ENCODE measurements at regions not wholly inside any gene's neighbourhood (a gene's known extent, or its start where the extent isn't known, plus 50 kb on each side); places are given as distances from the start of the nearest gene placed in this dataset.

DNA sequence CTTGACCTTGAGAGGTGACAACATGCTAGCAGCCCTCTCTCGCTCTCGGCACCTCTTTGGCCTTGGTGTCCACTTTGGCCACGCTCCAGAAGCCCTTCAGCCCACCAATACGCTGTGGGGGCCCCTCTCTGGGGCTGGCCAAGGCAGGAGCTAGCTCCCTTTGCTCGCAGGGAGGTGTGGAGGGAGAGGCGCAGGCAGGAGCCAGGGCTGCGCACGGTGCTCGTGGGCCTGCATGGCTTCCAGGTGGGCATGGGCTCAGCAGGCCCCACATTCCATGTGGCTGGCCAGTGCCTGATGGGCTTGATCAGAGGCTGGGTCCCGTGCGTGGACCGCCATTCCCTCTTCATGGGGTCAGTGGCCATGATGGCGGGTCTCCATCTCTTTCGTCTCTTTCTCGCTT is 1237.0 kb upstream of the USP15 start:
- no peak for DNase-seq
- H3K27ac ChIP-seq: no peak overlapping the region
- peaks cover 0 to 13% (median 7%) of the 10 kb centered on the region in 3 donors for H3K9me3 ChIP-seq
- WGBS, 2 donors: 86 to 96% methylated on average over 6 to 8 of the region's 15 CpGs
- H3K4me3 ChIP-seq: no peak overlapping the region
- H3K36me3 ChIP-seq: no peaks in the 10 kb centered on the region
- intact Hi-C loops (cut with DNase I): no loop called here
- no peaks in the 10 kb centered on the region for H3K27me3 ChIP-seq
- no peak for TF ChIP-seq POLR2A (IDR thresholded peaks at IDR 0.05)
- TF ChIP-seq, protein P1, sequence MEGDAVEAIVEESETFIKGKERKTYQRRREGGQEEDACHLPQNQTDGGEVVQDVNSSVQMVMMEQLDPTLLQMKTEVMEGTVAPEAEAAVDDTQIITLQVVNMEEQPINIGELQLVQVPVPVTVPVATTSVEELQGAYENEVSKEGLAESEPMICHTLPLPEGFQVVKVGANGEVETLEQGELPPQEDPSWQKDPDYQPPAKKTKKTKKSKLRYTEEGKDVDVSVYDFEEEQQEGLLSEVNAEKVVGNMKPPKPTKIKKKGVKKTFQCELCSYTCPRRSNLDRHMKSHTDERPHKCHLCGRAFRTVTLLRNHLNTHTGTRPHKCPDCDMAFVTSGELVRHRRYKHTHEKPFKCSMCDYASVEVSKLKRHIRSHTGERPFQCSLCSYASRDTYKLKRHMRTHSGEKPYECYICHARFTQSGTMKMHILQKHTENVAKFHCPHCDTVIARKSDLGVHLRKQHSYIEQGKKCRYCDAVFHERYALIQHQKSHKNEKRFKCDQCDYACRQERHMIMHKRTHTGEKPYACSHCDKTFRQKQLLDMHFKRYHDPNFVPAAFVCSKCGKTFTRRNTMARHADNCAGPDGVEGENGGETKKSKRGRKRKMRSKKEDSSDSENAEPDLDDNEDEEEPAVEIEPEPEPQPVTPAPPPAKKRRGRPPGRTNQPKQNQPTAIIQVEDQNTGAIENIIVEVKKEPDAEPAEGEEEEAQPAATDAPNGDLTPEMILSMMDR (IDR thresholded peaks at IDR 0.05): no peak
- no peaks in the 10 kb centered on the region for H3K4me1 ChIP-seq

DNA sequence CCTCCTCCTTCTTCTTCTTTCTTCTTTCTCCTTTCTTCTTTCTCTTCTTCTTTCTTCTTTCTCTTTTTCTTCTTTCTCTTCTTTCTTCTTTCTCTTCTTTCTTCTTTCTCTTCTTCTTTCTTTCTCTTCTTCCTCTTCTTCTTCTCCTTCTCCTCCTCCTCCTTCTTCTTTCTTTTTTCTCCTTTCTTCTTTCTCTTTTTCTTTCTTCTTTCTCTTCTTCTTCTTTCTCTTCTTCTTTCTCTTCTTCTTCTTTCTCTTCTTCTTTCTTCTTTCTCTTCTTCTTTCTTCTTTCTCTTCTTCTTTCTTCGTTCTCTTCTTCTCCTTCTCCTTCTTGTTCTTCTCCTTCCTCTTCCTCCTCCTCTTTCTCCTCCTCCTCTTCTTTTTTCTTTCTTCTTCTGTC is 1230.7 kb upstream of the USP15 start:
- H3K36me3 ChIP-seq: no peaks in the 10 kb centered on the region
- no peak overlapping the region for H3K4me3 ChIP-seq
- TF ChIP-seq POLR2A (IDR thresholded peaks at IDR 0.05): no peak
- TF ChIP-seq, protein P1 (IDR thresholded peaks at IDR 0.05): no peak
- H3K4me1 ChIP-seq: no peaks in the 10 kb centered on the region
- 57 to 63% methylated on average over 1 of the region's 1 CpG for WGBS, 2 donors
- no peaks in the 10 kb centered on the region for H3K27me3 ChIP-seq
- no peak for DNase-seq
- no peak overlapping the region for H3K27ac ChIP-seq
- peaks cover 0 to 14% (median 0%) of the 10 kb centered on the region in 3 donors for H3K9me3 ChIP-seq
- intact Hi-C loops (cut with DNase I): no loop called here

DNA sequence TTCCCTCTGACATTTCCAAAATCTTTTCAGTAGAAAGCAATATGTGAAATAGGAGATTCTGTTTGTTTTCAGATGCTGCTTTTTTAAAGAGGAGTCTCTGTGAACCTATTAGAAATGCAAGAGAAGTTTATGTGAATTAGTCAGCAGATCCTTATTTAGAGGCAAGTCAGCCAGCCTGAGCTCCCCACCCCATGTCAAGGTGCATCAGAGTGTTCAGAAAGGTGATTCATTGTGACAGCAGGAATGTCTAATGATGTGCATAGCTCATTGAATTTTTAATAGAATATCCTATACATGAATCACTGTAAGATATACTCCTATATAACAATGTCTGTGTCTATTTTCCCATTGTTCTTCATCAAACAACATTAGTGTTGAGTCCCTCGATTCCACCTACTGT is 1222.4 kb upstream of the USP15 start:
- Histone ChIP-seq H3K27ac (no peak overlapping the region), H3K4me3 (no peak overlapping the region), H3K9me3 (no peaks in the 10 kb centered on the region), H3K27me3 (no peaks in the 10 kb centered on the region), H3K4me1 (no peaks in the 10 kb centered on the region), H3K36me3 (no peaks in the 10 kb centered on the region)
- TF ChIP-seq POLR2A (IDR thresholded peaks at IDR 0.05): no peak
- TF ChIP-seq, protein P1 (IDR thresholded peaks at IDR 0.05): no peak
- DNase-seq: no peak
- intact Hi-C loops (cut with DNase I): no loop called here
- 41 to 67% methylated on average over 1 of the region's 1 CpG for WGBS, 2 donors

DNA sequence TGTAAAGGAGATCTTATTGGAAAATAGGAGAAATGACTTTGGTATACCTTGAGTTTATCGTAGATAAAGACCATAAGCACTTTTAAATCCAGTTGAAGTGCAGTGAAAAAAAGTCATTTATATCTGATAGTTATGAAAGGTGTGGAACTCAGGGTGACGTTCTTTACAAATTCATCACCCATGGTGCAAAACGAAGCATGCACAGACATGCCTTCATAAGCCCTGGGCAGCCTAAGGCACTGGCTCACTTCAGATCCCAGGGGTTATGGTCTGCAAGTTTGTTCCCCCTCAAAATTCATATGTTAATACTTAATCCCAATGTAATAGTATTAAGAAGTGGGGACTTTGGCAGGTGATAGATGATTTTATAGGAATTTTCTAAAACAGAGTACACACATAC is 1216.4 kb upstream of the USP15 start:
- Histone ChIP-seq H3K4me3 (no peak overlapping the region), H3K27me3 (no peaks in the 10 kb centered on the region), H3K9me3 (no peaks in the 10 kb centered on the region), H3K4me1 (no peaks in the 10 kb centered on the region), H3K27ac (no peak overlapping the region), H3K36me3 (no peaks in the 10 kb centered on the region)
- 41% methylated on average over 3 of the region's 3 CpGs for WGBS, 2 donors
- intact Hi-C loops (cut with DNase I): no loop called here
- DNase-seq: no peak
- no peak for TF ChIP-seq POLR2A (IDR thresholded peaks at IDR 0.05)

DNA sequence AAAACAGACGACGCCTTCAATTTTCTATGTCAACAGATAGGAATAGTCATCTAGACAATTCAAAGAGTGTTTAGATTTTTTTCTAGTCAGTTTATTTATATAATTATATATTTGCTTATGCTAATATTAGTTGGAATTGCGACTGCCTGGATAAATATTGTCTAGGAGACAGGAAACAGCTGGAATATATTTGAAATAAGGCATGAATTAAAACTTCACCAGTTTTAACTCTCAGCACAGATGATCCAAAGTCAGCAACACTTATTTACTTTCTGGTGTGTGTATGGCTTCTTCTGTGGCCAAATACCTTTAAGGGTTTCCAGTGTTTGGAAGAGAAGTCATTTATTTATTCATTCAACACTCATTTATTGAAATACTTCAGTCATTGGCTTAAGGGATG is 1215.4 kb upstream of the USP15 start:
- no peaks in the 10 kb centered on the region for H3K9me3 ChIP-seq
- H3K27ac ChIP-seq: no peak overlapping the region
- H3K27me3 ChIP-seq: no peaks in the 10 kb centered on the region
- H3K4me1 ChIP-seq: no peaks in the 10 kb centered on the region
- no peak overlapping the region for H3K4me3 ChIP-seq
- 31% methylated on average over 3 of the region's 3 CpGs for WGBS, 2 donors
- intact Hi-C loops (cut with DNase I): no loop called here
- no peaks in the 10 kb centered on the region for H3K36me3 ChIP-seq
- DNase-seq: no peak
- TF ChIP-seq, protein P1 (IDR thresholded peaks at IDR 0.05): no peak
- no peak for TF ChIP-seq POLR2A (IDR thresholded peaks at IDR 0.05)
